Smooth muscle cell (in vitro differentiated cells): ENCODE measurements at regions not wholly inside any gene's neighbourhood (a gene's known extent, or its start where the extent isn't known, plus 50 kb on each side); places are given as distances from the start of the nearest gene placed in this dataset.

ENCODE experiments used
- DNase-seq: peaks from one replicate; lab custom pipeline; 2025; ENCODE audit not compliant: unreplicated experiment; lab: John Stamatoyannopoulos, UW
- H2AFZ ChIP-seq: fragments of 200-600 bp; sonication (generic); 2 replicates; pipeline ENCODE4 v1.6.0; 2016; ENCODE audit warnings: antibody characterized with exemption, low read depth, mild to moderate bottlenecking
- H3F3A ChIP-seq: fragments of 200-600 bp; sonication (generic); 2 replicates; pipeline ENCODE4 v1.6.0; 2017; ENCODE audit warnings: antibody characterized with exemption, low read depth
- H3K27ac ChIP-seq: fragments of 200-600 bp; sonication (generic); 2 replicates; pipeline ENCODE4 v1.5.1; 2016; ENCODE audit warnings: low read depth, mild to moderate bottlenecking
- H3K27me3 ChIP-seq: fragments of 200-600 bp; sonication (generic); 2 replicates; pipeline ENCODE4 v1.6.1; 2016; ENCODE audit warnings: low read depth, mild to moderate bottlenecking
- H3K36me3 ChIP-seq: fragments of 200-600 bp; sonication (generic); 2 replicates; pipeline ENCODE4 v1.5.1; 2016; ENCODE audit warnings: low read depth
- H3K4me1 ChIP-seq: fragments of 200-600 bp; sonication (generic); 2 replicates; pipeline ENCODE4 v1.5.1; 2016; ENCODE audit warnings: low read depth
- H3K4me2 ChIP-seq: fragments of 200-600 bp; sonication (generic); 2 replicates; pipeline ENCODE4 v1.6.0; 2016; ENCODE audit warnings: mild to moderate bottlenecking
- H3K4me3 ChIP-seq: fragments of 200-600 bp; sonication (generic); 2 replicates; pipeline ENCODE4 v1.5.1; 2016; ENCODE audit warnings: mild to moderate bottlenecking
- H3K79me2 ChIP-seq: fragments of 200-600 bp; sonication (generic); 2 replicates; pipeline ENCODE4 v1.6.0; 2016; ENCODE audit warnings: low read depth, mild to moderate bottlenecking
- H3K9ac ChIP-seq: fragments of 200-600 bp; sonication (generic); 2 replicates; pipeline ENCODE4 v1.6.0; 2016; ENCODE audit warnings: low read depth
- H3K9me3 ChIP-seq: fragments of 200-600 bp; sonication (generic); replicated peaks from 2 replicates; pipeline ENCODE4 v1.5.1; 2016; ENCODE audit warnings: low read depth
- H4K20me1 ChIP-seq: fragments of 200-600 bp; sonication (generic); 2 replicates; pipeline ENCODE4 v1.6.0; 2016; ENCODE audit warnings: low read depth
- WGBS: methylation state at CpG from one replicate; pipeline ENCODE4 v1.1.7; 2016; ENCODE audit warnings: low lambda C conversion rate; 5-methylcytosine and 5-hydroxymethylcytosine counted together
- TF ChIP-seq, protein P1 (sequence below): fragments of 200-600 bp; sonication (generic); IDR thresholded peaks from 2 replicates; pipeline ENCODE4 v1.5.1; 2017; ENCODE audit warnings: borderline replicate concordance, mild to moderate bottlenecking, antibody characterized with exemption; ENCODE audit not compliant: insufficient read depth, poor library complexity, severe bottlenecking

DNA sequence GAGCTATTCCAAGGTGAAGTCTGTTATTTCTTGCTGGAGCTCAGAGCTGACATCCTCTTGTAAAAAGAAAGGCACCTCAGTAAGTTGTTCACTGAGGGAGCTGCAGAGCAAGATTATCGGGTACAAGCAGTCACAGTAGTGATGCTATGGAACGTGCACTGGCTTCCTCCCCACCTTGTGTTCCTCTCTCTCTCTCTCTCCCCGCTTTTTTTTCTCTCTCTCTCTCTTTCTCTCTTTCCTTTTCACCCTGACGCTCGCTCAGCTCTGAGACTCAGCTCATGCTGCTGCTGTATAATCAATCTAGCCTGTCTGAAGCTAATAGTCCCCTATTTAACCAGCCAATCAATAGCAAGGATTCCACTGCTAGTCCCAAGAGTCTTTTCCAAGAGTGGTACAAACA, 587.6 kb upstream of the CDH18 start:
- Histone ChIP-seq H3K4me3 (no peak overlapping the region), H4K20me1 (no peaks in the 10 kb centered on the region), H3K4me1 (peaks cover 4% of the 10 kb centered on the region), H3K9me3 (no peaks in the 10 kb centered on the region), H3K27me3 (peaks cover 4% of the 10 kb centered on the region), H3F3A (no peaks in the 10 kb centered on the region), H3K27ac (no peak overlapping the region), H2AFZ (no peak overlapping the region), H3K9ac (no peak overlapping the region), H3K79me2 (no peaks in the 10 kb centered on the region), H3K4me2 (no peak overlapping the region), H3K36me3 (no peaks in the 10 kb centered on the region)
- no peak for DNase-seq
- 57% methylated on average over 5 of the region's 5 CpGs for WGBS
- TF ChIP-seq, protein P1, sequence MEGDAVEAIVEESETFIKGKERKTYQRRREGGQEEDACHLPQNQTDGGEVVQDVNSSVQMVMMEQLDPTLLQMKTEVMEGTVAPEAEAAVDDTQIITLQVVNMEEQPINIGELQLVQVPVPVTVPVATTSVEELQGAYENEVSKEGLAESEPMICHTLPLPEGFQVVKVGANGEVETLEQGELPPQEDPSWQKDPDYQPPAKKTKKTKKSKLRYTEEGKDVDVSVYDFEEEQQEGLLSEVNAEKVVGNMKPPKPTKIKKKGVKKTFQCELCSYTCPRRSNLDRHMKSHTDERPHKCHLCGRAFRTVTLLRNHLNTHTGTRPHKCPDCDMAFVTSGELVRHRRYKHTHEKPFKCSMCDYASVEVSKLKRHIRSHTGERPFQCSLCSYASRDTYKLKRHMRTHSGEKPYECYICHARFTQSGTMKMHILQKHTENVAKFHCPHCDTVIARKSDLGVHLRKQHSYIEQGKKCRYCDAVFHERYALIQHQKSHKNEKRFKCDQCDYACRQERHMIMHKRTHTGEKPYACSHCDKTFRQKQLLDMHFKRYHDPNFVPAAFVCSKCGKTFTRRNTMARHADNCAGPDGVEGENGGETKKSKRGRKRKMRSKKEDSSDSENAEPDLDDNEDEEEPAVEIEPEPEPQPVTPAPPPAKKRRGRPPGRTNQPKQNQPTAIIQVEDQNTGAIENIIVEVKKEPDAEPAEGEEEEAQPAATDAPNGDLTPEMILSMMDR = no peak

DNA sequence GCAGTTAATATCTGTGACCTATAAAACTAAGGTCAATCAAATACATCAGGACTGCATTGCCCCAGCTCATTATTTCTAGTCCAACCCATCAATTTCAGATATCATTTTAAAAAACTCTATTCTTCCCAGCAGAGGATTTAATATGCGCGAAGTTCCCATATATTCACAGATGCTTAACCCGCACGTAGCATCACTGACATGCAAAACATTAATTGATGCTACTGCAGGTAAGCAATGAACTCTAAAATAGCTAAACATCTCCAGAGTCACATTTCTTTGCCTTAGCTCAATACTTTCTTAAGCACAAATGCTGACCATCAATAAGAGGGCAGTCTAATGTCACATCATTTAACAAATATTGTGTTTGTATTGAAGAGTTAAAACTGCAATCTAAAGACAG, 586.6 kb upstream of the CDH18 start:
- Histone ChIP-seq H3K4me3 (no peak overlapping the region), H3K27ac (no peak overlapping the region), H3K36me3 (no peaks in the 10 kb centered on the region), H3F3A (no peaks in the 10 kb centered on the region), H2AFZ (no peak overlapping the region), H3K79me2 (no peaks in the 10 kb centered on the region), H3K9ac (no peak overlapping the region), H4K20me1 (no peaks in the 10 kb centered on the region), H3K9me3 (no peaks in the 10 kb centered on the region), H3K4me2 (no peak overlapping the region), H3K4me1 (peaks cover 4% of the 10 kb centered on the region), H3K27me3 (peaks cover 4% of the 10 kb centered on the region)
- DNase-seq = no peak
- TF ChIP-seq, protein P1 = no peak
- WGBS = 96% methylated on average over 4 of the region's 4 CpGs

DNA sequence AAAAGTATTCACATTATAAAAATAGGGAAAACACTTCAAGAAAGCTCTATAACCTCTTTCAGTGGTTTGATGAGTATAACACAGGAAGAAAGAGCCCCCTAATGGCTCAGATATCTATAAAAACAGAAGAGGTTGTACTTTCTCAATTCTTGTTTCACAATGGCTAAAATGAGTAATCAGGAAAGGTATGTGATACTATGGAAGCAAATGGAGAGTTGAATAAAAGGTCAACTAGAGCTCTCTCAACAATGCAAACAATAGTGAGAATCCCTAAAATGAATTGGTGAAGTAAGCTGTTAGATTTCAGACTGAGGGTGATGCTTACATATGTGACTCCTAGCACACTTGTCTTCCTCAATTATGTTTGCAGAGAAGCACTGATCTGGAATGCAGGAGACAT, 584.6 kb upstream of the CDH18 start:
- Histone ChIP-seq H3K9ac (no peak overlapping the region), H3K36me3 (no peaks in the 10 kb centered on the region), H4K20me1 (no peaks in the 10 kb centered on the region), H3K4me2 (no peak overlapping the region), H3K4me3 (no peak overlapping the region), H3K4me1 (peaks cover 4% of the 10 kb centered on the region), H3K79me2 (no peaks in the 10 kb centered on the region), H3F3A (no peaks in the 10 kb centered on the region), H3K27ac (no peak overlapping the region), H3K9me3 (no peaks in the 10 kb centered on the region), H3K27me3 (peaks cover 8% of the 10 kb centered on the region), H2AFZ (no peak overlapping the region)
- TF ChIP-seq, protein P1 = no peak
- DNase-seq = no peak

DNA sequence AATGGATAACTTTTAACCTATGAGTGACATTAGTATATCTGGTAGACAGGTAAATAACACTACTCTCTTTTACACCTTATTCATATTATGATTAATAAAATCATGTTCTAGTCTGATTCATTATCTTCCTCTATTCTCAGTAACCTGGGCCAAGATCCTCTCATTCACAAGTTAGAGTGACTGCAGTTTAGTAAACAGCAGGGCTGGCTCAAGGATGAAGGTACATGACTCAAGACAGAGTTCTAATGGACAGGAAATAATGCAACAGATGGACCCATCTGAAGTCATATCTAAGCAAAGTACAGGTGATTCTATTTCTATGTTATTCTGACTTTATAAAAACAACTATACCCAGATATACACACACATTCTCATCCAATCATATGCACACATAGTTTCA, 582.5 kb upstream of the CDH18 start:
- Histone ChIP-seq H4K20me1 (no peaks in the 10 kb centered on the region), H3K4me1 (no peaks in the 10 kb centered on the region), H3K27ac (no peak overlapping the region), H3K36me3 (no peaks in the 10 kb centered on the region), H3K9ac (no peak overlapping the region), H3K27me3 (peaks cover 4% of the 10 kb centered on the region), H3K4me3 (no peak overlapping the region), H3K79me2 (no peaks in the 10 kb centered on the region), H3F3A (no peaks in the 10 kb centered on the region), H2AFZ (no peak overlapping the region), H3K9me3 (no peaks in the 10 kb centered on the region), H3K4me2 (no peak overlapping the region)
- DNase-seq = no peak
- TF ChIP-seq, protein P1 = no peak
